ENCODE measurements at regions not wholly inside any gene's neighbourhood (a gene's known extent, or its start where the extent isn't known, plus 50 kb on each side); places are given as distances from the start of the nearest gene placed in this dataset.

DNA sequence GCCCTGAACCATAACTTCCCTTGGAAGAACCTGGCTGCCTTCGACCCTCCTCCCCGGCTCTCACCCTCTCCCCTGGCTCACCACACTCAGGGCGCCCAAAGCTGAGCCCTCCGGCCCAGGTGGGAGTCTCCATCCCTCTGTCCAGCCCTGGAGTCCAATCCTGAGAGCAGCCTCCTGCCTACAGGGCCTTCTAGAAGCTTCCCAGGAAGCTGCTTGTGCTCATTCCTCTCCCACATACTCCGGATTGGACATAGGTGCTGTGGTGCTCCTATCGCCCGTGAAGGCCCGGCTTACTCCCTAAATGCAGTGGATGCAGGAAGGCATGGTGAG lies 1332.0 kb downstream of the BRD1 start:
- TF ChIP-seq CTCF (IDR thresholded peaks at IDR 0.05) (no peak), POLR2A (IDR thresholded peaks at IDR 0.05) (no peak), POLR2AphosphoS5 (IDR thresholded peaks at IDR 0.05) (no peak)
